MM.1S (cell line): ENCODE measurements at regions not wholly inside any gene's neighbourhood (a gene's known extent, or its start where the extent isn't known, plus 50 kb on each side); places are given as distances from the start of the nearest gene placed in this dataset.
"Not testable (repeated sequence)": the region's sequence is repeated elsewhere in the genome, so short reads cannot be mapped to it uniquely, and the experiment has no call there.

Source experiments
- DNase-seq: peaks from one replicate; pipeline ENCODE4 v3.0.0-alpha.2; 2015
- H2AFZ ChIP-seq: fragments of 300-600 bp; sonication (generic); 2 replicates; pipeline ENCODE4 v1.6.0; 2016; ENCODE audit warnings: antibody characterized with exemption, low read length
- H3F3A ChIP-seq: fragments of 300-600 bp; sonication (generic); 2 replicates; pipeline ENCODE4 v1.6.1; 2016; ENCODE audit warnings: mild to moderate bottlenecking, antibody characterized with exemption, low read length, moderate library complexity, mixed read lengths; ENCODE audit not compliant: insufficient read depth
- H3K27ac ChIP-seq: fragments of 300-600 bp; sonication (generic); 2 replicates; pipeline ENCODE4 v1.5.1; 2016; ENCODE audit warnings: mild to moderate bottlenecking, low read length
- H3K27me3 ChIP-seq: fragments of 300-600 bp; sonication (generic); replicated peaks from 2 replicates; pipeline ENCODE4 v1.6.0; 2016; ENCODE audit warnings: low read length; ENCODE audit not compliant: insufficient read depth
- H3K36me3 ChIP-seq: fragments of 300-600 bp; sonication (generic); replicated peaks from 2 replicates; pipeline ENCODE4 v1.6.1; 2016; ENCODE audit warnings: mild to moderate bottlenecking, low read length, mixed read lengths; ENCODE audit not compliant: insufficient read depth
- H3K4me1 ChIP-seq: fragments of 300-600 bp; sonication (generic); 2 replicates; pipeline ENCODE4 v1.6.1; 2016; ENCODE audit warnings: low read length, mixed read lengths
- H3K4me2 ChIP-seq: fragments of 300-600 bp; sonication (generic); 2 replicates; pipeline ENCODE4 v1.6.0; 2016; ENCODE audit warnings: low read depth, low read length
- H3K4me3 ChIP-seq: fragments of 300-600 bp; sonication (generic); 2 replicates; pipeline ENCODE4 v1.5.1; 2016; ENCODE audit warnings: low read length, mixed read lengths
- H3K79me2 ChIP-seq: fragments of 300-600 bp; sonication (generic); 2 replicates; pipeline ENCODE4 v1.6.1; 2016; ENCODE audit warnings: mixed run types, low read length, mixed read lengths
- H3K9ac ChIP-seq: fragments of 300-600 bp; sonication (generic); 2 replicates; pipeline ENCODE4 v1.6.1; 2016; ENCODE audit warnings: low read length, mixed read lengths
- H3K9me2 ChIP-seq: fragments of 300-600 bp; sonication (generic); replicated peaks from 2 replicates; pipeline ENCODE4 v1.6.1; 2016; ENCODE audit warnings: mild to moderate bottlenecking, low read length, mixed read lengths; ENCODE audit not compliant: insufficient read depth
- H3K9me3 ChIP-seq: fragments of 300-600 bp; sonication (generic); replicated peaks from 2 replicates; pipeline ENCODE4 v1.6.1; 2016; ENCODE audit warnings: mild to moderate bottlenecking, low read length, mixed read lengths; ENCODE audit not compliant: insufficient read depth
- H4K20me1 ChIP-seq: fragments of 300-600 bp; sonication (generic); 2 replicates; pipeline ENCODE4 v1.6.1; 2016; ENCODE audit warnings: mild to moderate bottlenecking, low read length, moderate library complexity, mixed read lengths; ENCODE audit not compliant: insufficient read depth
- EZH2 ChIP-seq: fragments of 300-600 bp; sonication (generic); optimal IDR thresholded peaks from 2 replicates; pipeline ENCODE3; 2017; ENCODE audit warnings: low read depth, mild to moderate bottlenecking, antibody characterized with exemption, low read length, mixed read lengths
- EZH2phosphoT487 ChIP-seq: fragments of 300-600 bp; sonication (generic); IDR thresholded peaks from 2 replicates; pipeline ENCODE4 v1.6.1; 2018; ENCODE audit warnings: antibody characterized with exemption, low read length
- TF ChIP-seq, protein P1 (sequence below): fragments of 300-600 bp; sonication (generic); IDR thresholded peaks from 2 replicates; pipeline ENCODE4 v1.5.1; 2016; ENCODE audit warnings: antibody characterized with exemption, low read length, mixed read lengths

- Histone ChIP-seq H3F3A (no peaks in the 10 kb centered on the region), H3K4me3 (no peak overlapping the region), H3K36me3 (no peaks in the 10 kb centered on the region), H3K4me2 (no peak overlapping the region), H3K79me2 (no peaks in the 10 kb centered on the region), H2AFZ (no peak overlapping the region), H3K9me3 (no peaks in the 10 kb centered on the region), H4K20me1 (no peaks in the 10 kb centered on the region), H3K27ac (no peak overlapping the region), H3K27me3 (no peaks in the 10 kb centered on the region), H3K4me1 (no peaks in the 10 kb centered on the region), H3K9me2 (no peaks in the 10 kb centered on the region), H3K9ac (no peak overlapping the region)
- TF ChIP-seq, protein P1, sequence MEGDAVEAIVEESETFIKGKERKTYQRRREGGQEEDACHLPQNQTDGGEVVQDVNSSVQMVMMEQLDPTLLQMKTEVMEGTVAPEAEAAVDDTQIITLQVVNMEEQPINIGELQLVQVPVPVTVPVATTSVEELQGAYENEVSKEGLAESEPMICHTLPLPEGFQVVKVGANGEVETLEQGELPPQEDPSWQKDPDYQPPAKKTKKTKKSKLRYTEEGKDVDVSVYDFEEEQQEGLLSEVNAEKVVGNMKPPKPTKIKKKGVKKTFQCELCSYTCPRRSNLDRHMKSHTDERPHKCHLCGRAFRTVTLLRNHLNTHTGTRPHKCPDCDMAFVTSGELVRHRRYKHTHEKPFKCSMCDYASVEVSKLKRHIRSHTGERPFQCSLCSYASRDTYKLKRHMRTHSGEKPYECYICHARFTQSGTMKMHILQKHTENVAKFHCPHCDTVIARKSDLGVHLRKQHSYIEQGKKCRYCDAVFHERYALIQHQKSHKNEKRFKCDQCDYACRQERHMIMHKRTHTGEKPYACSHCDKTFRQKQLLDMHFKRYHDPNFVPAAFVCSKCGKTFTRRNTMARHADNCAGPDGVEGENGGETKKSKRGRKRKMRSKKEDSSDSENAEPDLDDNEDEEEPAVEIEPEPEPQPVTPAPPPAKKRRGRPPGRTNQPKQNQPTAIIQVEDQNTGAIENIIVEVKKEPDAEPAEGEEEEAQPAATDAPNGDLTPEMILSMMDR: no peak
- TF ChIP-seq EZH2 (no peak), EZH2phosphoT487 (no peak)
- no peak for DNase-seq
Observed at GRCh38 chr17:51475730-51476129, 215.4 kb downstream of the UTP18 start.

- Histone ChIP-seq H4K20me1 (no peaks in the 10 kb centered on the region), H3K27me3 (no peaks in the 10 kb centered on the region), H3K9me2 (no peaks in the 10 kb centered on the region), H3K4me2 (no peak overlapping the region), H2AFZ (no peak overlapping the region), H3K9ac (no peak overlapping the region), H3K36me3 (no peaks in the 10 kb centered on the region), H3K4me1 (no peaks in the 10 kb centered on the region), H3F3A (no peaks in the 10 kb centered on the region), H3K27ac (no peak overlapping the region), H3K9me3 (no peaks in the 10 kb centered on the region; the same call in 1 of the 2 replicates), H3K4me3 (no peak overlapping the region), H3K79me2 (no peaks in the 10 kb centered on the region)
- no peak for DNase-seq
- TF ChIP-seq EZH2 (no peak), EZH2phosphoT487 (no peak)
- TF ChIP-seq, protein P1: no peak
Observed at GRCh38 chr17:51479303-51479702, 219.0 kb downstream of the UTP18 start.

GRCh38 chr17:51481370-51481769 lies 221.0 kb downstream of the UTP18 start:
- no peak for DNase-seq
- Histone ChIP-seq H3K36me3 (no peaks in the 10 kb centered on the region), H4K20me1 (no peaks in the 10 kb centered on the region), H3K79me2 (no peaks in the 10 kb centered on the region), H3K27ac (no peak overlapping the region), H3K9me3 (no peaks in the 10 kb centered on the region; the same call in 1 of the 2 replicates), H3K9me2 (no peaks in the 10 kb centered on the region), H3K4me1 (no peaks in the 10 kb centered on the region), H2AFZ (no peak overlapping the region), H3K4me2 (no peak overlapping the region), H3F3A (no peaks in the 10 kb centered on the region), H3K4me3 (no peak overlapping the region), H3K27me3 (no peaks in the 10 kb centered on the region), H3K9ac (no peak overlapping the region)
- TF ChIP-seq EZH2phosphoT487: no peak
- TF ChIP-seq, protein P1: no peak
- TF ChIP-seq EZH2: no peak

DNA sequence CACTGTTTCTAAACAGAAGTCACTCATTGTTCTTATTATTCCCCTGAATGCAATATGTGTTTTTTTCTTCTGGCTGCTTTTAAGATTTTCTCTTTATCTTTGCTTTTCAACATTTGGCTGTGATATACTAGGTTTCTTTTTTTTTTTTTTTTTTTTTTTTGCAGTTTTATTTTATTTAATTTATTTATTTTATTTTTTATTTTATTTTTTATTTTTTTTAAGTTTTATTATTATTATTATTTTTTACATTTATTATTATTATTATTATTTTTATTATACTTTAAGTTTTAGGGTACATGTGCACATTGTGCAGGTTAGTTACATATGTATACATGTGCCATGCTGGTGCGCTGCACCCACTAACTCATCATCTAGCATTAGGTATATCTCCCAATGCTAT lies 221.9 kb downstream of the UTP18 start:
- H3K9me2 ChIP-seq, H4K20me1 ChIP-seq, H3K27me3 ChIP-seq, H3K79me2 ChIP-seq, H3K27ac ChIP-seq, H3K9ac ChIP-seq, H2AFZ ChIP-seq, H3F3A ChIP-seq, H3K4me3 ChIP-seq, H3K9me3 ChIP-seq, H3K4me1 ChIP-seq, H3K4me2 ChIP-seq, DNase-seq, H3K36me3 ChIP-seq: not testable (repeated sequence)
